Mesenchymal stem cell (in vitro differentiated cells and primary cell): ENCODE measurements at regions not wholly inside any gene's neighbourhood (a gene's known extent, or its start where the extent isn't known, plus 50 kb on each side); places are given as distances from the start of the nearest gene placed in this dataset.

Source experiments
- DNase-seq: peaks from one replicate; pipeline ENCODE4 v3.0.0-alpha.2; 2013
- H2AFZ ChIP-seq: one replicate; pipeline ENCODE4 v1.6.1; 2013; ENCODE audit warnings: low read depth, mild to moderate bottlenecking, control low read depth, inconsistent platforms, low read length, moderate library complexity
- H2AK5ac ChIP-seq: 2 replicates; pipeline ENCODE4 v1.6.1; 2013; ENCODE audit warnings: low read length, moderate library complexity, mild to moderate bottlenecking, inconsistent platforms; ENCODE audit not compliant: severe bottlenecking
- H2BK120ac ChIP-seq: one replicate; pipeline ENCODE4 v1.6.1; 2013; ENCODE audit warnings: low read depth, mild to moderate bottlenecking, inconsistent platforms, low read length, moderate library complexity
- H2BK12ac ChIP-seq, 2 experiments: one replicate each; pipeline ENCODE4 v1.6.1; 2013; ENCODE audit warnings: inconsistent platforms in 2 of 2, low read length in 2 of 2, mild to moderate bottlenecking in 2 of 2, moderate library complexity in 2 of 2, control low read depth in 1 of 2
- H2BK15ac ChIP-seq: one replicate; pipeline ENCODE4 v1.6.1; 2013; ENCODE audit warnings: mild to moderate bottlenecking, low read depth, inconsistent platforms; ENCODE audit not compliant: poor library complexity, severe bottlenecking
- H2BK5ac ChIP-seq: 2 replicates; pipeline ENCODE4 v1.6.1; 2013; ENCODE audit warnings: low read depth, mild to moderate bottlenecking, low read length, control low read depth, inconsistent platforms; ENCODE audit not compliant: poor library complexity, severe bottlenecking
- H3K14ac ChIP-seq, 2 experiments: one replicate each; pipeline ENCODE4 v1.6.1; 2013; ENCODE audit warnings: inconsistent platforms in 2 of 2, low read length in 2 of 2, control low read depth in 1 of 2, mild to moderate bottlenecking in 1 of 2, moderate library complexity in 1 of 2
- H3K18ac ChIP-seq, 2 experiments: one replicate each; pipeline ENCODE4 v1.6.1; 2013; ENCODE audit warnings: inconsistent platforms in 2 of 2, low read length in 2 of 2, control low read depth in 1 of 2, low read depth in 1 of 2, mild to moderate bottlenecking in 1 of 2
- H3K23ac ChIP-seq, 2 experiments: one replicate each; pipeline ENCODE4 v1.6.1; 2013; ENCODE audit warnings: inconsistent platforms in 2 of 2, low read length in 2 of 2, mild to moderate bottlenecking in 2 of 2, moderate library complexity in 2 of 2, control low read depth in 1 of 2
- H3K27ac ChIP-seq: 2 replicates; pipeline ENCODE4 v1.5.1; 2013; ENCODE audit warnings: mild to moderate bottlenecking, moderate library complexity, low read length, control low read depth, inconsistent platforms; ENCODE audit not compliant: poor library complexity, severe bottlenecking
- H3K27me3 ChIP-seq, 2 experiments: 2 replicates each; pipeline versions ENCODE4 v1.6.1 to v1.7.0; 2013; ENCODE audit warnings: low read length in 2 of 2, mild to moderate bottlenecking in 2 of 2, moderate library complexity in 2 of 2, control low read depth in 1 of 2, inconsistent platforms in 1 of 2; ENCODE audit not compliant: control insufficient read depth in 1 of 2, insufficient read depth in 1 of 2
- H3K36me3 ChIP-seq, 2 experiments: 2 replicates each; pipeline versions ENCODE4 v1.6.1 to v1.7.0; 2013; ENCODE audit warnings: low read length in 2 of 2, control low read depth in 1 of 2, inconsistent platforms in 1 of 2, low read depth in 1 of 2, mild to moderate bottlenecking in 1 of 2; ENCODE audit not compliant: insufficient read depth in 2 of 2, control insufficient read depth in 1 of 2
- H3K4ac ChIP-seq, 2 experiments: one replicate each; pipeline ENCODE4 v1.6.1; 2013; ENCODE audit warnings: inconsistent platforms in 2 of 2, low read length in 2 of 2, mild to moderate bottlenecking in 2 of 2, moderate library complexity in 2 of 2, control low read depth in 1 of 2, low read depth in 1 of 2
- H3K4me1 ChIP-seq: 2 replicates; pipeline ENCODE4 v1.6.1; 2013; ENCODE audit warnings: low read depth, low read length, control low read depth; ENCODE audit not compliant: control insufficient read depth, insufficient read depth
- H3K4me2 ChIP-seq: 2 replicates; pipeline ENCODE4 v1.6.1; 2013; ENCODE audit warnings: low read length, mild to moderate bottlenecking, inconsistent platforms; ENCODE audit not compliant: poor library complexity, severe bottlenecking
- H3K4me3 ChIP-seq, 2 experiments: 2 replicates each; pipeline versions ENCODE4 v1.5.1 to v1.7.0; 2013; ENCODE audit warnings: low read length in 2 of 2, mild to moderate bottlenecking in 2 of 2, control low read depth in 1 of 2, low read depth in 1 of 2; ENCODE audit not compliant: insufficient read depth in 1 of 2
- H3K79me1 ChIP-seq: replicated peaks from 2 replicates; pipeline ENCODE4 v1.6.1; 2013; ENCODE audit warnings: mild to moderate bottlenecking, control low read depth, low read length, inconsistent platforms; ENCODE audit not compliant: poor library complexity, severe bottlenecking
- H3K9ac ChIP-seq: 2 replicates; pipeline ENCODE4 v1.7.0; 2013; ENCODE audit warnings: mild to moderate bottlenecking, low read length, moderate library complexity
- H3K9me3 ChIP-seq: 2 replicates; pipeline ENCODE4 v1.7.0; 2013; ENCODE audit warnings: mild to moderate bottlenecking, low read length; ENCODE audit not compliant: control insufficient read depth
- H4K8ac ChIP-seq: one replicate; pipeline ENCODE4 v1.6.1; 2013; ENCODE audit warnings: inconsistent platforms, mild to moderate bottlenecking, low read length, moderate library complexity
- H4K91ac ChIP-seq: one replicate; pipeline ENCODE4 v1.6.1; 2013; ENCODE audit warnings: mild to moderate bottlenecking, low read length, inconsistent platforms
- WGBS: methylation state at CpG from one replicate; pipeline ENCODE4 v1.1.7; 2013; ENCODE audit warnings: mixed read lengths; 5-methylcytosine and 5-hydroxymethylcytosine counted together

- 93% methylated on average over 3 of the region's 7 CpGs for WGBS
Observed at GRCh38 chr5:8740595-8740994, 805.3 kb downstream of the SEMA5A start.

GRCh38 chr5:8749556-8749955 is 796.3 kb downstream of the SEMA5A start:
- Histone ChIP-seq H3K4ac (no peak overlapping the region), H3K79me1 (no peaks in the 10 kb centered on the region), H3K4me1 (no peaks in the 10 kb centered on the region), H3K4me2 (no peak overlapping the region), H2AFZ (no peak overlapping the region), H2BK12ac (no peak overlapping the region), H3K18ac (no peak overlapping the region), H2AK5ac (no peak overlapping the region), H3K9me3 (no peaks in the 10 kb centered on the region), H3K27ac (no peak overlapping the region), H3K36me3 (no peaks in the 10 kb centered on the region), H3K9ac (no peak overlapping the region), H2BK5ac (no peak overlapping the region), H4K91ac (no peak overlapping the region), H3K4me3 (no peak overlapping the region), H3K23ac (no peak overlapping the region), H3K14ac (no peak overlapping the region), H4K8ac (no peak overlapping the region), H2BK15ac (no peak overlapping the region), H3K27me3 (no peaks in the 10 kb centered on the region), H2BK120ac (no peak overlapping the region)
- DNase-seq: no peak
- WGBS: 100% methylated on average over 2 of the region's 2 CpGs

More at GRCh38 chr5:8740595-8740994, 805.3 kb downstream of the SEMA5A start:
- Histone ChIP-seq H3K9ac (no peak overlapping the region), H3K18ac (no peak overlapping the region), H4K91ac (no peak overlapping the region), H2BK15ac (no peak overlapping the region), H3K4me2 (no peak overlapping the region), H3K9me3 (no peaks in the 10 kb centered on the region), H2BK5ac (no peak overlapping the region), H3K23ac (no peak overlapping the region), H2BK120ac (no peak overlapping the region), H3K27me3 (no peaks in the 10 kb centered on the region), H3K79me1 (no peaks in the 10 kb centered on the region), H2BK12ac (no peak overlapping the region), H2AFZ (no peak overlapping the region), H3K4ac (no peak overlapping the region), H3K14ac (no peak overlapping the region), H3K4me3 (no peak overlapping the region), H3K4me1 (no peaks in the 10 kb centered on the region), H4K8ac (no peak overlapping the region), H3K27ac (no peak overlapping the region), H2AK5ac (no peak overlapping the region), H3K36me3 (no peaks in the 10 kb centered on the region)
- DNase-seq: no peak

- H2AFZ ChIP-seq: no peak overlapping the region
- H3K14ac ChIP-seq: no peak overlapping the region
- no peak overlapping the region for H4K91ac ChIP-seq
- H3K27me3 ChIP-seq: no peaks in the 10 kb centered on the region
- H3K9ac ChIP-seq: no peak overlapping the region
- H2AK5ac ChIP-seq: no peak overlapping the region
- H2BK15ac ChIP-seq: no peak overlapping the region
- no peak overlapping the region for H2BK5ac ChIP-seq
- no peak overlapping the region for H2BK12ac ChIP-seq
- H3K4me3 ChIP-seq: no peak overlapping the region
- no peak overlapping the region for H3K4ac ChIP-seq
- no peak overlapping the region for H3K18ac ChIP-seq
- H3K79me1 ChIP-seq: no peaks in the 10 kb centered on the region
- H3K9me3 ChIP-seq: no peaks in the 10 kb centered on the region
- no peak overlapping the region for H3K27ac ChIP-seq
- H4K8ac ChIP-seq: no peak overlapping the region
- peaks cover 2% of the 10 kb centered on the region for H3K4me1 ChIP-seq
- no peak for DNase-seq
- no peaks in the 10 kb centered on the region for H3K36me3 ChIP-seq
- no peak overlapping the region for H2BK120ac ChIP-seq
- H3K23ac ChIP-seq: no peak overlapping the region
- H3K4me2 ChIP-seq: no peak overlapping the region
Observed at GRCh38 chr5:8750100-8750499, 795.8 kb downstream of the SEMA5A start.

GRCh38 chr5:8751971-8752370 is 793.9 kb downstream of the SEMA5A start:
- no peak overlapping the region for H2AK5ac ChIP-seq
- WGBS: 98% methylated on average over 3 of the region's 4 CpGs
- H3K27me3 ChIP-seq: no peaks in the 10 kb centered on the region
- no peaks in the 10 kb centered on the region for H3K9me3 ChIP-seq
- no peak overlapping the region for H3K18ac ChIP-seq
- H3K4ac ChIP-seq: no peak overlapping the region
- no peak overlapping the region for H3K9ac ChIP-seq
- H4K8ac ChIP-seq: no peak overlapping the region
- no peak overlapping the region for H3K14ac ChIP-seq
- H3K27ac ChIP-seq: no peak overlapping the region
- no peak overlapping the region for H2BK12ac ChIP-seq
- H3K4me1 ChIP-seq: peaks cover 2% of the 10 kb centered on the region
- H2AFZ ChIP-seq: no peak overlapping the region
- no peak overlapping the region for H3K4me3 ChIP-seq
- no peak overlapping the region for H3K23ac ChIP-seq
- no peaks in the 10 kb centered on the region for H3K36me3 ChIP-seq
- H3K79me1 ChIP-seq: no peaks in the 10 kb centered on the region
- no peak overlapping the region for H2BK120ac ChIP-seq
- no peak for DNase-seq
- no peak overlapping the region for H3K4me2 ChIP-seq
- H4K91ac ChIP-seq: no peak overlapping the region
- no peak overlapping the region for H2BK15ac ChIP-seq
- no peak overlapping the region for H2BK5ac ChIP-seq
